Progenitor cell of endocrine pancreas (in vitro differentiated cells): ENCODE measurements at regions not wholly inside any gene's neighbourhood (a gene's known extent, or its start where the extent isn't known, plus 50 kb on each side); places are given as distances from the start of the nearest gene placed in this dataset.

Experiments used
- DNase-seq: peaks from one replicate; pipeline ENCODE4 v3.0.0; 2021; ENCODE audit warnings: low spot score; ENCODE audit not compliant: unreplicated experiment
- H3K27ac Mint-ChIP-seq: 2 replicates; pipeline ENCODE4 v1.8.0; 2021; ENCODE audit warnings: mild to moderate bottlenecking, moderate library complexity, mixed read lengths
- H3K27me3 Mint-ChIP-seq: 2 replicates; pipeline ENCODE4 v1.8.0; 2021; ENCODE audit warnings: mixed read lengths
- H3K36me3 Mint-ChIP-seq: 2 replicates; pipeline ENCODE4 v1.8.0; 2022; ENCODE audit warnings: mixed read lengths; ENCODE audit not compliant: insufficient read depth
- H3K4me1 Mint-ChIP-seq: 2 replicates; pipeline ENCODE4 v1.8.0; 2021; ENCODE audit warnings: low read depth, mixed read lengths
- H3K4me3 Mint-ChIP-seq: 2 replicates; pipeline ENCODE4 v1.8.0; 2021; ENCODE audit warnings: low read depth, mild to moderate bottlenecking, moderate library complexity, mixed read lengths
- H3K9me3 Mint-ChIP-seq: 2 replicates; pipeline ENCODE4 v1.8.0; 2021; ENCODE audit warnings: low read depth, mixed read lengths
- TF ChIP-seq, protein P1 (sequence below): fragments of 200-600 bp; sonication (generic); IDR thresholded peaks from one replicate; pipeline ENCODE4 v1.5.0; 2021; ENCODE audit warnings: antibody characterized with exemption, mild to moderate bottlenecking; ENCODE audit not compliant: unreplicated experiment

DNA sequence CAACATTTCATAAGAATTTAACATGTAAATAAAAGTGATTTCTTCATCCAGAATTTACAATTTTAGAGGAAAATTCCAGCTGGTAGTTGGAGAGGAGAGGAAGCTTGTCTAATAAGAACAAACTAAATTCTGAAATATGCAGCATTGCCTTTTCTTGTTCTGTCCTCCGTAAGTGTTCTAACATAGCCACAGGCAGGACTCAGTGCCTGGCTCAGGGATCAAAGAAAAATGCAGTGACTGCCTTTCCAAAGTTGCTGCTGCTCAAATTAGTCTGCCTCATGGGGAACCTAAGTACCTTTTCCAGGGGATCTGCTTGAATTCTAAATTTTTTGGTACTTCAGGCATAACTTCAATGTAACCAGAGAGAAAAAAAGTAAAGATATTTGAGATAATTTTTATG lies 713.0 kb upstream of the CADM2 start:
- no peak overlapping the region for H3K27ac Mint-ChIP-seq
- TF ChIP-seq, protein P1, sequence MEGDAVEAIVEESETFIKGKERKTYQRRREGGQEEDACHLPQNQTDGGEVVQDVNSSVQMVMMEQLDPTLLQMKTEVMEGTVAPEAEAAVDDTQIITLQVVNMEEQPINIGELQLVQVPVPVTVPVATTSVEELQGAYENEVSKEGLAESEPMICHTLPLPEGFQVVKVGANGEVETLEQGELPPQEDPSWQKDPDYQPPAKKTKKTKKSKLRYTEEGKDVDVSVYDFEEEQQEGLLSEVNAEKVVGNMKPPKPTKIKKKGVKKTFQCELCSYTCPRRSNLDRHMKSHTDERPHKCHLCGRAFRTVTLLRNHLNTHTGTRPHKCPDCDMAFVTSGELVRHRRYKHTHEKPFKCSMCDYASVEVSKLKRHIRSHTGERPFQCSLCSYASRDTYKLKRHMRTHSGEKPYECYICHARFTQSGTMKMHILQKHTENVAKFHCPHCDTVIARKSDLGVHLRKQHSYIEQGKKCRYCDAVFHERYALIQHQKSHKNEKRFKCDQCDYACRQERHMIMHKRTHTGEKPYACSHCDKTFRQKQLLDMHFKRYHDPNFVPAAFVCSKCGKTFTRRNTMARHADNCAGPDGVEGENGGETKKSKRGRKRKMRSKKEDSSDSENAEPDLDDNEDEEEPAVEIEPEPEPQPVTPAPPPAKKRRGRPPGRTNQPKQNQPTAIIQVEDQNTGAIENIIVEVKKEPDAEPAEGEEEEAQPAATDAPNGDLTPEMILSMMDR, result no peak
- no peak overlapping the region for H3K4me3 Mint-ChIP-seq
- no peak for DNase-seq
- H3K9me3 Mint-ChIP-seq, result peaks cover 10% of the 10 kb centered on the region
- no peaks in the 10 kb centered on the region for H3K27me3 Mint-ChIP-seq
- H3K36me3 Mint-ChIP-seq, result no peaks in the 10 kb centered on the region
- H3K4me1 Mint-ChIP-seq, result no peaks in the 10 kb centered on the region

DNA sequence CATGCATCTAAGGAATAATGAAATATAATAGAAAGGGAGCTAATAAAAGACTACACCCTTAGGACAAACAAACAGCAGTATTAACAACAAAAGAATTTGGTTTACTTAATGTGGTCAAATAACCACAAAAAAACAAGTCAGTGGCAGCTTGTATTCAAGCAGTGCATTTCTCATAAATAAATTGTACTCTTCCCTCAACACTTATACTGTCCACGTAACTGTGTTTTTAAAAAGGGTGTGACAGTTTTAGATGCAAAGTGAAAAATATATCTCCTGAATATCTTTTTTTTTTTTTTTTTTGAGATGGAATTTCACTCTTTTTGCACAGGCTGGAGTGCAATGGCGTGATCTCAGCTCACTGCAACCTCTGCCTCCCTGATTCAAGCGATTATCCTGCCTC lies 698.2 kb upstream of the CADM2 start:
- DNase-seq, result no peak
- H3K36me3 Mint-ChIP-seq, result no peaks in the 10 kb centered on the region
- no peak overlapping the region for H3K4me3 Mint-ChIP-seq
- H3K27me3 Mint-ChIP-seq, result no peaks in the 10 kb centered on the region
- TF ChIP-seq, protein P1, result no peak
- no peaks in the 10 kb centered on the region for H3K9me3 Mint-ChIP-seq
- no peak overlapping the region for H3K27ac Mint-ChIP-seq
- H3K4me1 Mint-ChIP-seq, result no peaks in the 10 kb centered on the region

DNA sequence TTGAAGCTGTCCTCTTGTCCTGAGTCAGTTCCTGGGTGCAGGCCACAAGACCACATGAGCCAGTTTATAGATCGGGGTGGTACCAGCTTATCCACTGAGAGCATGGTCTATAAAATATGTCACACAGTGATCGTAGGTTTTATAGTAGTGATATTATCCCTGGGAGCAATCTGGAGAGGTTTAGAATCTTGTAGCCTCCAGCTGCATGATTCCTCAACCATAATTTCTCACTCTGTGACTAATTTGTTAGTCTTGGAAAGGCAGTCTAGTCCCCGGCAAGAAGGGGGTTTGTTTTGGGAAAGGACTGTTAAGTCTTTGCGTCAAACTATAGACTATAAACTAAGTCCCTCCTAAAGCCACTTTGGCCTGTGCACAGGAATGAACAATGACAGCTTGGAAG lies 693.0 kb upstream of the CADM2 start:
- DNase-seq, result no peak
- no peaks in the 10 kb centered on the region for H3K9me3 Mint-ChIP-seq
- no peaks in the 10 kb centered on the region for H3K4me1 Mint-ChIP-seq
- no peaks in the 10 kb centered on the region for H3K36me3 Mint-ChIP-seq
- H3K4me3 Mint-ChIP-seq, result no peak overlapping the region
- no peaks in the 10 kb centered on the region for H3K27me3 Mint-ChIP-seq
- TF ChIP-seq, protein P1, result no peak
- no peak overlapping the region for H3K27ac Mint-ChIP-seq

DNA sequence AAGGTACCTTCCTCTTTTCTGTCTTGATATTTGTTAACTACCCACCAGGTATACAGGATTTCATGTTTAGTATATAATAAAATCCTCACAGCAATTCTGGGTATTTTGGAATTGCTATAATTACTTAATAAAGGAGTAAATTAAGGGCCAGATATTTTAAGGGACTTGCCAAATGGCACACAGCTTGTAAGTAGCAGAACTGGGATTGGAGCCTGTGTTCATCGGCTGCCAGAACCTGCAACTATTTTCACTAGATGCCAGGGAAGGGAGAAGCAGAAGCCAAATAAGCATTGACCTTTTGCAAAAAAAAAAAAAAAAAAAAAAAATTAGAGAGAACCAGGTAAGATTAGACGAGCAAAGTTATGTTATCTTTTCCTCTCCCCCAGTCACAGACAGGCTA lies 683.3 kb upstream of the CADM2 start:
- Mint-ChIP-seq H3K36me3 (no peaks in the 10 kb centered on the region), H3K4me1 (peaks cover 3% of the 10 kb centered on the region), H3K27ac (no peak overlapping the region), H3K4me3 (no peak overlapping the region), H3K27me3 (no peaks in the 10 kb centered on the region), H3K9me3 (no peaks in the 10 kb centered on the region)
- TF ChIP-seq, protein P1, result no peak
- no peak for DNase-seq

DNA sequence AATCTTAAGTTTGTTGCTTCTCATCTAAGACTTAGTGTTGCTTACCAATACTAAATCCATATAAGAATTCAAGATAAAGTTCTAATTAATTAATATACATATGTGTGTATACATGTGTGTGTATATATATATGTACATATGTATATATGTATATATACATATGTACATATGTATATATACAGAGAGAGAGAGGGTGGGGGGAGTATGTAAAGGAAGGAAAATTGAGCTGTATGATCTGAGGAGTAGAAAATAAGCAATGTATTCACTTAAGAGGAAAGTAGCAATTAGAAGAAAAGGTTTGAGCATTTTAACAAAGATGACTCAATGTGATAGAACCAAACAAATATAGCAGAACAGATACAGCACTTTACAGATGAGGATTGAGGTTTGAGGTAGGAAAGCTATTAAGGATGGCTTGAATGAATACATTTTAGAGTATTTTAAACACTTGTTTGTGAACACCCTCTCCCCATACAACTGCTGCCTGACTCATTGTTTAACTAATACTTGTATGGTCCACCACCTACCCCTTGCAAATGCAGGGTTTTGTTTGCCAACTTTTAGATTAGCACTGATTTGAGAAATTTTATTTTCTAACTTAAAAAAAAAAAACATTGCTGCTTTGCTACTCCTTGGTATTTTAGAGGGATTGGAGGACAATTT lies 681.1 kb upstream of the CADM2 start:
- H3K4me3 Mint-ChIP-seq, result no peak overlapping the region

More for the DNA sequence above, 681.1 kb upstream of the CADM2 start:
- Mint-ChIP-seq H3K27ac (no peak overlapping the region), H3K9me3 (no peaks in the 10 kb centered on the region), H3K4me1 (peaks cover 3% of the 10 kb centered on the region), H3K36me3 (no peaks in the 10 kb centered on the region), H3K27me3 (no peaks in the 10 kb centered on the region)
- TF ChIP-seq, protein P1, result no peak
- DNase-seq, result no peak
